NCI-H460 (cell line): ENCODE measurements at regions not wholly inside any gene's neighbourhood (a gene's known extent, or its start where the extent isn't known, plus 50 kb on each side); places are given as distances from the start of the nearest gene placed in this dataset.
"Not testable (repeated sequence)": the region's sequence is repeated elsewhere in the genome, so short reads cannot be mapped to it uniquely, and the experiment has no call there.

Experiments
- DNase-seq: peaks from one replicate; pipeline ENCODE4 v3.0.0-alpha.2; 2016; ENCODE audit warnings: low read depth; ENCODE audit errors: extremely low read depth

GRCh38 chr1:99441299-99442095, 177.2 kb downstream of the PLPPR4 start:
- no peak for DNase-seq

- not testable (repeated sequence) for DNase-seq
Observed at GRCh38 chr1:99444211-99444927, 180.1 kb downstream of the PLPPR4 start.

GRCh38 chr1:99445071-99445470, 180.8 kb downstream of the PLPPR4 start:
- no peak for DNase-seq

- DNase-seq: no peak
Observed at GRCh38 chr1:99445486-99445885, 181.2 kb downstream of the PLPPR4 start.

GRCh38 chr1:99447721-99448120, 183.4 kb downstream of the PLPPR4 start:
- DNase-seq: no peak

- DNase-seq: no peak
Observed at GRCh38 chr1:99455760-99456159, 190.2 kb upstream of the PALMD start.

GRCh38 chr1:99456536-99456935, 189.4 kb upstream of the PALMD start:
- no peak for DNase-seq

GRCh38 chr1:99457381-99458165, 188.3 kb upstream of the PALMD start:
- DNase-seq: peak; percentile 31

- DNase-seq: no peak
Observed at GRCh38 chr1:99461499-99461898, 184.4 kb upstream of the PALMD start.

GRCh38 chr1:99464738-99465137, 181.2 kb upstream of the PALMD start:
- no peak for DNase-seq

- DNase-seq: no peak
Observed at GRCh38 chr1:99465176-99465900, 180.6 kb upstream of the PALMD start.

- no peak for DNase-seq
Observed at GRCh38 chr1:99467645-99468044, 178.3 kb upstream of the PALMD start.

GRCh38 chr1:99469550-99469971, 176.4 kb upstream of the PALMD start:
- DNase-seq: no peak

GRCh38 chr1:99472893-99473292, 173.0 kb upstream of the PALMD start:
- DNase-seq: no peak

GRCh38 chr1:99474350-99474893, 171.5 kb upstream of the PALMD start:
- DNase-seq: no peak

GRCh38 chr1:99476058-99476457, 169.9 kb upstream of the PALMD start:
- no peak for DNase-seq

- peak; percentile 43 for DNase-seq
Observed at GRCh38 chr1:99481391-99481996, 164.4 kb upstream of the PALMD start.

- no peak for DNase-seq
Observed at GRCh38 chr1:99482286-99482685, 163.6 kb upstream of the PALMD start.

GRCh38 chr1:99482750-99483149, 163.2 kb upstream of the PALMD start:
- no peak for DNase-seq

- DNase-seq: no peak
Observed at GRCh38 chr1:99490031-99490430, 155.9 kb upstream of the PALMD start.
